ENCODE measurements at regions not wholly inside any gene's neighbourhood (a gene's known extent, or its start where the extent isn't known, plus 50 kb on each side); places are given as distances from the start of the nearest gene placed in this dataset.

DNA sequence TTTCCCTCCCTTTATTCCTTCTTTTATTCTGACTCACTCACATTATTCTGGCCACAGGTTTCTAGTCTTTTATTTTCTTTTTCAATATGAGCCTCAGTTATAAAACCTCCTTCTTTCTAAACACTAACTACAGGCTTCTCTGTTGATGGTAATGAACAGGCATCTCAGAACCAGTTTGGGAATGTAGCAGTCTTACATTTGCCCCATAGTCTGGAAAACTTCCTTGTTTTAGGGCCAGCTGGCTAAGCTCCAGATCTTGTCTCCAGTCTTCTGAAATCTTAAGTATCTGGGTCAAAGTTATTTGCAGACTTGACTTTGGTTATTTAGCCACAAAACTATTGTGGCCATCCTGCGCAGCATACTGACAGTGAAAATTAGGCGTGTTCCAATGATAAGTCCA lies 97.0 kb upstream of the MAN1A1 start:
- peak; percentile 81 for DNase-seq
- TF ChIP-seq, protein P1, sequence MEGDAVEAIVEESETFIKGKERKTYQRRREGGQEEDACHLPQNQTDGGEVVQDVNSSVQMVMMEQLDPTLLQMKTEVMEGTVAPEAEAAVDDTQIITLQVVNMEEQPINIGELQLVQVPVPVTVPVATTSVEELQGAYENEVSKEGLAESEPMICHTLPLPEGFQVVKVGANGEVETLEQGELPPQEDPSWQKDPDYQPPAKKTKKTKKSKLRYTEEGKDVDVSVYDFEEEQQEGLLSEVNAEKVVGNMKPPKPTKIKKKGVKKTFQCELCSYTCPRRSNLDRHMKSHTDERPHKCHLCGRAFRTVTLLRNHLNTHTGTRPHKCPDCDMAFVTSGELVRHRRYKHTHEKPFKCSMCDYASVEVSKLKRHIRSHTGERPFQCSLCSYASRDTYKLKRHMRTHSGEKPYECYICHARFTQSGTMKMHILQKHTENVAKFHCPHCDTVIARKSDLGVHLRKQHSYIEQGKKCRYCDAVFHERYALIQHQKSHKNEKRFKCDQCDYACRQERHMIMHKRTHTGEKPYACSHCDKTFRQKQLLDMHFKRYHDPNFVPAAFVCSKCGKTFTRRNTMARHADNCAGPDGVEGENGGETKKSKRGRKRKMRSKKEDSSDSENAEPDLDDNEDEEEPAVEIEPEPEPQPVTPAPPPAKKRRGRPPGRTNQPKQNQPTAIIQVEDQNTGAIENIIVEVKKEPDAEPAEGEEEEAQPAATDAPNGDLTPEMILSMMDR (IDR thresholded peaks at IDR 0.05) = no peak
- TF ChIP-seq EP300 (IDR thresholded peaks at IDR 0.05) = no peak
- TF ChIP-seq POLR2AphosphoS5 (IDR thresholded peaks at IDR 0.05) = peak in 1 of 4 donors; percentile 20
- Histone ChIP-seq H3K36me3 (no peaks in the 10 kb centered on the region), H3K4me1 (peaks cover 0 to 33% (median 18%) of the 10 kb centered on the region in 4 donors), H3K27me3 (no peaks in the 10 kb centered on the region), H3K4me3 (no peak overlapping the region), H3K27ac (peak overlapping the region; percentile 28 to 75 (median 69)), H3K9me3 (no peaks in the 10 kb centered on the region)
- 16 to 58% methylated on average over 2 of the region's 2 CpGs for WGBS, 2 donors
- intact Hi-C loops (cut with DNase I) = no loop called here

DNA sequence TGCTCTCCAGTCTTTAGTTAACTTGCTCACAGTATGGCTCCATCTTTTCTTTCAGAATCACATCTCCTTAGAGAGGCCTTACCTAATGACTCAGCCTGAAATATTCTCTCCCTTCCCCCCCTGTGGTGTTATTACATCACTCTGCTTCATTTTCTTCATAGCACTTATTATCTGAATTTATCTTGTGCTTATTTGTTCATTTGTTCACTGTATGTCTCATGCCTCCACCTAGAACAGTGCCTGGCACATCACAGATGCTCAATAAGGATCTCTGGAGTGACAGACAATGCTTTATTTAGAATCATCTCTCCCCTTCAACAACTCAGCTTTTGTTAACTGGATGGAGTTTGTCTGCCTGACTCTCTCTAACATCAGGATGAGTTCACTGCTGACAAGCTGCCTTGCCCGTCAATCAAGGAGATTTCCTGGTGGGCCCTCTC lies 96.6 kb upstream of the MAN1A1 start:
- Histone ChIP-seq H3K9me3 (no peaks in the 10 kb centered on the region), H3K27ac (peak overlapping the region; percentile 28 to 75 (median 69)), H3K36me3 (no peaks in the 10 kb centered on the region), H3K27me3 (no peaks in the 10 kb centered on the region), H3K4me3 (no peak overlapping the region), H3K4me1 (peaks cover 0 to 33% (median 18%) of the 10 kb centered on the region in 4 donors)
- WGBS, 2 donors = 84 to 88% methylated on average over 1 of the region's 1 CpG
- TF ChIP-seq EP300 (IDR thresholded peaks at IDR 0.05) = no peak
- no peak for TF ChIP-seq POLR2A (IDR thresholded peaks at IDR 0.05)
- TF ChIP-seq, protein P1 (IDR thresholded peaks at IDR 0.05) = no peak
- no peak for TF ChIP-seq POLR2AphosphoS5 (IDR thresholded peaks at IDR 0.05)
- intact Hi-C loops (cut with DNase I) = no loop called here
- no peak for DNase-seq

DNA sequence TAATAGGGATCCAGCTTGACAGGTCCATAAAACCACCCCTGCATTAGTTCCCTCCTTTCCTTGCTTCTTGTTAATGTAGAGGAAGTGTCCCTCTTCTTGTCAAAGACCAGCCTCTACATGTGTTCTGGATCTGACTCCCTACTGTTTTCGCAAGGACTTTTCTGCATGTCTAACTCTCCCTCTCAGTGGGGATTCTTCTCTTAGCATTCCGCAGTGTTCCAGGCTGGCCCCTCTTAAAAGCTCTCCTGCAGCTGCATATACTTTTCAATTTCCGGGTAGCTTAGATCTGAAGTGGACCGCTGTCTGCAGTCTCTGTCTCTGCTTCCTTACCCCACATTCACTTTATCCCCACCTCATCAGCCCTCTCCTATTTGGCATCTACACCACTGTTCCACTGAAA lies 96.1 kb upstream of the MAN1A1 start:
- Histone ChIP-seq H3K27ac (peak overlapping the region in 3 of 4 donors; percentile 65 to 75 (median 73)), H3K36me3 (no peaks in the 10 kb centered on the region), H3K4me1 (peaks cover 0 to 33% (median 18%) of the 10 kb centered on the region in 4 donors), H3K9me3 (no peaks in the 10 kb centered on the region), H3K4me3 (no peak overlapping the region), H3K27me3 (no peaks in the 10 kb centered on the region)
- intact Hi-C loops (cut with DNase I) = no loop called here
- TF ChIP-seq POLR2AphosphoS5 (IDR thresholded peaks at IDR 0.05) = no peak
- no peak for TF ChIP-seq EP300 (IDR thresholded peaks at IDR 0.05)
- TF ChIP-seq, protein P1 (IDR thresholded peaks at IDR 0.05) = no peak
- TF ChIP-seq POLR2A (IDR thresholded peaks at IDR 0.05) = no peak
- no peak for DNase-seq
- 95 to 96% methylated on average over 4 of the region's 4 CpGs for WGBS, 2 donors

DNA sequence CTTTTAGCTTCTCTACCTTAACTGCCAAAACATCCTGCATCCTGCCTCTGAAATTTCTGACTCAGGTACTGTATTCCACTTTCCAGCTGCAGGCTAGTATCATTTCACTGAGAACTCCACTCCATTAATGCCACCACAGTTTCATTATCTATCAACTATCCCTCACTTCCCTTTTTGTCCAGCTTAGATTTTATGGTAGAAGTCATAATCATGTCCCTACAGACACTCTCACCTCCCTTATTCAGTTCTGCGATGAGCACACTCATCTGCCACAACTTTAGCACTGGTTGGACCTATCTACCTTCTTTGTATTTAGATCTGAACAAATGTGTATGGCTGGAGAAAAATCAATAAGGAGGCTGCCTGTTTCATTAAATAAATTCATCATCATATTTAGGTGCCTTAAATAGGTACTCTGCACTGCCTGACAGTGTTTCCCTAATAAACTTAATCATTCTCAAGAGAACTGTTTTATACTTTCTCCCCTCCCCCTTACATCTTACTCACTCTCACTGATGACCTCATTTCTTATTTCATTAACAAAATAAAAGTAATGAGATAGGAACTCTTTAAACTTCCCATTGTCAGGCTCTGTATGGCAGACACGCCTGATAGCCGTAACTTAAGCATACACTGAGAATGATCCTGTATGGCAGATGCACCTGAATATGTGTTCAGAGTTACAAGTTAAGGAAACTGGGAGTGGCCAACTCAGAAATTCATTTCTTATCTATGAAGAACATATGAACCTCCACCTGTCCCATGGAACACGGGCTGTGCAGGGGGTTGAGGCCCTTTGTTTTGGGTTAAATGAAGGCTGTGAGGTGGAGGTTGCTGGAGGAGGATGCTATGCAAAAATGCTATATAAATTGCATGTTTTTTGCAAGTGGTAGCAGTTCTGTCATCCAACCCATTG lies 95.3 kb upstream of the MAN1A1 start:
- WGBS, 2 donors = 43 to 80% methylated on average over 4 of the region's 4 CpGs
- TF ChIP-seq POLR2AphosphoS5 (IDR thresholded peaks at IDR 0.05) = no peak
- no peak for TF ChIP-seq POLR2A (IDR thresholded peaks at IDR 0.05)
- TF ChIP-seq EP300 (IDR thresholded peaks at IDR 0.05) = no peak
- TF ChIP-seq, protein P1 (IDR thresholded peaks at IDR 0.05) = no peak
- H3K4me1 ChIP-seq = peaks cover 0 to 33% (median 18%) of the 10 kb centered on the region in 4 donors

More for the DNA sequence above, 95.3 kb upstream of the MAN1A1 start:
- H3K4me3 ChIP-seq = no peak overlapping the region
- H3K36me3 ChIP-seq = no peaks in the 10 kb centered on the region
- peak overlapping the region in 1 of 4 donors; percentile 75 for H3K27ac ChIP-seq
- H3K27me3 ChIP-seq = no peaks in the 10 kb centered on the region
- no peak for DNase-seq
- H3K9me3 ChIP-seq = no peaks in the 10 kb centered on the region
- intact Hi-C loops (cut with DNase I) = no loop called here

Measured in sigmoid colon (tissue), 6 donors.